B cell (primary cell): ENCODE measurements at regions not wholly inside any gene's neighbourhood (a gene's known extent, or its start where the extent isn't known, plus 50 kb on each side); places are given as distances from the start of the nearest gene placed in this dataset.

ENCODE experiments used
- ATAC-seq: fragments of 200-7000 bp; cut with Tn5 transposase; one replicate; pipeline ENCODE4 v1.10.0; 2021; ENCODE audit warnings: low read depth, mild to moderate bottlenecking, moderate number of reproducible peaks, moderate library complexity
- CTCF ChIA-PET: fragments of 350-600 bp; sonication (Branson Sonifier 250); formaldehyde crosslinking; loops from one replicate; lab custom pipeline; 2021; ENCODE audit warnings: antibody characterized with exemption, inconsistent platforms; lab: Charles Lee
- POLR2A ChIA-PET: fragments of 350-600 bp; sonication (Branson Sonifier 250); formaldehyde crosslinking; loops from one replicate; lab custom pipeline; 2021; ENCODE audit warnings: antibody characterized with exemption; lab: Charles Lee
- DNase-seq: peaks from one replicate; pipeline ENCODE4 v3.0.0; 2013
- H2AFZ ChIP-seq: 2 replicates; pipeline ENCODE4 v1.6.1; 2012; ENCODE audit warnings: mild to moderate bottlenecking, low read depth, low read length; ENCODE audit not compliant: insufficient read depth, poor library complexity, severe bottlenecking
- H3K27ac ChIP-seq, 2 donors: 1 replicate in 1 of 2; 2 replicates in 1 of 2; pipeline ENCODE4 v1.5.1; 2012 to 2013; ENCODE audit warnings: low read length in 2 of 2, mild to moderate bottlenecking in 2 of 2, moderate library complexity in 1 of 2
- H3K27me3 ChIP-seq, 4 experiments: fragments of 200-600 bp in 1 of 4; sonication (generic) in 1 of 4; replicated peaks in 1 of 4; 1 replicate in 2 of 4; 2 replicates in 2 of 4; pipeline versions ENCODE4 v1.6.1 to v1.7.0; 2013 to 2016; ENCODE audit warnings: low read length in 3 of 4, mild to moderate bottlenecking in 2 of 4, mixed read lengths in 1 of 4, moderate library complexity in 1 of 4; ENCODE audit not compliant: insufficient read depth in 4 of 4, control insufficient read depth in 3 of 4; ENCODE audit errors: control extremely low read depth in 1 of 4
- H3K36me3 ChIP-seq, 2 experiments: replicated peaks in 1 of 2; 1 replicate in 1 of 2; 2 replicates in 1 of 2; pipeline versions ENCODE4 v1.6.1 to v1.7.1; 2013; ENCODE audit warnings: low read length in 1 of 2; ENCODE audit not compliant: insufficient read depth in 2 of 2, control insufficient read depth in 1 of 2; ENCODE audit errors: control extremely low read depth in 1 of 2, extremely low read depth in 1 of 2
- H3K4me1 ChIP-seq, 2 donors: fragments of 200-600 bp in 1 of 2; sonication (generic) in 1 of 2; 1 replicate in 1 of 2; 2 replicates in 1 of 2; pipeline versions ENCODE4 v1.5.1 to v1.6.1; 2013 to 2017; ENCODE audit warnings: low read length in 2 of 2; ENCODE audit not compliant: control insufficient read depth in 2 of 2, insufficient read depth in 2 of 2
- H3K4me2 ChIP-seq: replicated peaks from 2 replicates; pipeline ENCODE3; 2012; ENCODE audit warnings: mild to moderate bottlenecking, low read depth, low read length; ENCODE audit not compliant: poor library complexity, severe bottlenecking
- H3K4me3 ChIP-seq, 5 experiments: fragments of 200-600 bp in 1 of 5; sonication (generic) in 1 of 5; 1 replicate in 3 of 5; 2 replicates in 2 of 5; pipeline versions ENCODE4 v1.5.1 to v1.7.0; 2011 to 2016; ENCODE audit warnings: low read length in 4 of 5, mild to moderate bottlenecking in 4 of 5, low read depth in 2 of 5, control low read depth in 1 of 5, moderate library complexity in 1 of 5; ENCODE audit not compliant: insufficient read depth in 1 of 5; ENCODE audit errors: control extremely low read depth in 1 of 5, extremely low read depth in 1 of 5
- H3K79me2 ChIP-seq: fragments of 200-600 bp; sonication (generic); one replicate; pipeline ENCODE4 v1.6.0; 2016; ENCODE audit warnings: low read length; ENCODE audit not compliant: control insufficient read depth, insufficient read depth
- H3K9ac ChIP-seq: fragments of 200-600 bp; sonication (generic); 2 replicates; pipeline ENCODE4 v1.6.1; 2017; ENCODE audit warnings: mild to moderate bottlenecking, low read length, moderate library complexity
- H3K9me3 ChIP-seq, 3 donors: one replicate each; pipeline versions ENCODE4 v1.6.1 to v1.7.1; 2013; ENCODE audit warnings: low read length in 2 of 3; ENCODE audit not compliant: control insufficient read depth in 2 of 3, insufficient read depth in 1 of 3; ENCODE audit errors: control extremely low read depth in 1 of 3
- H4K20me1 ChIP-seq: 2 replicates; pipeline ENCODE4 v1.6.0; 2012; ENCODE audit warnings: mild to moderate bottlenecking, low read length; ENCODE audit not compliant: insufficient read depth, control insufficient read depth, poor library complexity, severe bottlenecking
- H3K27ac Mint-ChIP-seq: one replicate; pipeline ENCODE4 v1.8.0; 2021; ENCODE audit warnings: mixed read lengths
- H3K27me3 Mint-ChIP-seq: one replicate; pipeline ENCODE4 v1.8.0; 2021; ENCODE audit warnings: mixed read lengths
- H3K4me1 Mint-ChIP-seq: one replicate; pipeline ENCODE4 v1.8.0; 2021; ENCODE audit warnings: mixed read lengths
- H3K4me3 Mint-ChIP-seq: one replicate; pipeline ENCODE4 v1.8.0; 2021; ENCODE audit warnings: mixed read lengths
- H3K9me3 Mint-ChIP-seq: one replicate; pipeline ENCODE4 v1.8.0; 2022; ENCODE audit warnings: mixed read lengths; ENCODE audit not compliant: insufficient read depth
- EZH2 ChIP-seq: IDR thresholded peaks from 2 replicates; pipeline ENCODE4 v1.6.1; 2012; ENCODE audit warnings: borderline replicate concordance, low read depth, mild to moderate bottlenecking, moderate library complexity, low read length; ENCODE audit not compliant: insufficient read depth, poor library complexity, severe bottlenecking
- WGBS: methylation state at CpG from one replicate; pipeline ENCODE4 v1.1.5; 2013; ENCODE audit warnings: missing lambda C conversion rate; ENCODE audit not compliant: insufficient coverage; 5-methylcytosine and 5-hydroxymethylcytosine counted together
- intact Hi-C: fragments of 100-400 bp; cut with micrococcal nuclease; formaldehyde crosslinking; loops from one replicate; pipeline ENCODE4 v1.10.0; 2022
- TF ChIP-seq, protein P1 (sequence below): fragments of 200-600 bp; IDR thresholded peaks from one replicate; pipeline ENCODE4 v1.8.0; 2022; ENCODE audit warnings: antibody characterized with exemption, mild to moderate bottlenecking

DNA sequence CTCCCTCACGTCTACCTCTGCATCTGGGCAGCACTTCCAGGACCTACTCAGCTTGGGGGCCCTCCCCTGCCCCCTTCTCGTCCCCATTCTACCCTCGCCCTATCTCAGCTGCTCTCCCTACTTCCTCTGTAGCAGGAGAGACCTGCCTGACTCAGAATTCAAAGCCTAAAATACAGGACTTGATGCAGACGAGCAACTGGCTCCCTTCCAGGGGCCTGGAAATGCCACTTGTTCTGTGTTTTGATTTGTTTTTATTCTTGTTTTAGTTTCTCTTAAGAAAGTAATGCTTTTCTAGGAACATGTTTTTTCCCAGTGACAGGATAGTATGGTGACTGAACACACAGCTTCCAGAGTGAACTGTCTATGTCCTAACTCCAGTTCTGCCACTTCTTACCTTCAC is 320.4 kb upstream of the CDH4 start:
- CTCF ChIA-PET = no interaction called here
- no peak overlapping the region for H3K4me3 Mint-ChIP-seq
- H3K27me3 ChIP-seq = no peaks in the 10 kb centered on the region

DNA sequence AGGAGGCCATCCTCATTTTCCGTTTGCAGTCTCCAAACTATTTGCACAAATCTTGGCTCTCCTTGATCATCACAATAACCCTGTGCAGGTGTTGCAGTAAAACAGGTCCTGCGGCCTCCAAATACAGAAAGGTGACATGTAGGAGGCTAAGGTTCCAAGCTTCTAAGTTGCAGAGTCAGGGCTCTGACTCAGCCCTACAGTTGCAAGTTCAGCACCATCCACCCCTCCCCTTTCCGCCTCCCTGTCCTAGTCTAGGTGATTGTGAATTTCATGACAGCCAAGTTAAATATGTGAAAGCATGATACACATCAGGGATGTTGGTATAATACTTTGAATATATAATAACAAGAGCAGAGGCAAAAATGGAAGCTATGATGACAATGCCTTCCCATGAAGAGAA is 317.3 kb upstream of the CDH4 start:
- H2AFZ ChIP-seq = no peak overlapping the region
- 60% methylated on average over 1 of the region's 3 CpGs for WGBS
- H3K4me1 ChIP-seq = no peaks in the 10 kb centered on the region
- H3K36me3 ChIP-seq = no peaks in the 10 kb centered on the region
- H3K27me3 ChIP-seq = no peaks in the 10 kb centered on the region
- no peak overlapping the region for H3K9ac ChIP-seq
- no peaks in the 10 kb centered on the region for H4K20me1 ChIP-seq
- Mint-ChIP-seq H3K4me3 (no peak overlapping the region), H3K27ac (no peak overlapping the region), H3K9me3 (no peaks in the 10 kb centered on the region), H3K4me1 (no peaks in the 10 kb centered on the region), H3K27me3 (no peaks in the 10 kb centered on the region)
- no peaks in the 10 kb centered on the region for H3K79me2 ChIP-seq
- no peak for TF ChIP-seq EZH2
- TF ChIP-seq, protein P1, sequence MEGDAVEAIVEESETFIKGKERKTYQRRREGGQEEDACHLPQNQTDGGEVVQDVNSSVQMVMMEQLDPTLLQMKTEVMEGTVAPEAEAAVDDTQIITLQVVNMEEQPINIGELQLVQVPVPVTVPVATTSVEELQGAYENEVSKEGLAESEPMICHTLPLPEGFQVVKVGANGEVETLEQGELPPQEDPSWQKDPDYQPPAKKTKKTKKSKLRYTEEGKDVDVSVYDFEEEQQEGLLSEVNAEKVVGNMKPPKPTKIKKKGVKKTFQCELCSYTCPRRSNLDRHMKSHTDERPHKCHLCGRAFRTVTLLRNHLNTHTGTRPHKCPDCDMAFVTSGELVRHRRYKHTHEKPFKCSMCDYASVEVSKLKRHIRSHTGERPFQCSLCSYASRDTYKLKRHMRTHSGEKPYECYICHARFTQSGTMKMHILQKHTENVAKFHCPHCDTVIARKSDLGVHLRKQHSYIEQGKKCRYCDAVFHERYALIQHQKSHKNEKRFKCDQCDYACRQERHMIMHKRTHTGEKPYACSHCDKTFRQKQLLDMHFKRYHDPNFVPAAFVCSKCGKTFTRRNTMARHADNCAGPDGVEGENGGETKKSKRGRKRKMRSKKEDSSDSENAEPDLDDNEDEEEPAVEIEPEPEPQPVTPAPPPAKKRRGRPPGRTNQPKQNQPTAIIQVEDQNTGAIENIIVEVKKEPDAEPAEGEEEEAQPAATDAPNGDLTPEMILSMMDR = no peak
- ChIA-PET CTCF (no interaction called here), POLR2A (no interaction called here)
- intact Hi-C loops = no loop called here
- H3K27ac ChIP-seq = no peak overlapping the region
- no peak overlapping the region for H3K4me2 ChIP-seq
- ATAC-seq (no peak), DNase-seq (no peak)
- H3K4me3 ChIP-seq = no peak overlapping the region
- peaks cover 0 to 3% (median 0%) of the 10 kb centered on the region in 3 donors for H3K9me3 ChIP-seq

More for the DNA sequence above, 320.4 kb upstream of the CDH4 start:
- 31% methylated on average over 3 of the region's 4 CpGs for WGBS
- Mint-ChIP-seq H3K27ac (no peak overlapping the region), H3K9me3 (no peaks in the 10 kb centered on the region), H3K27me3 (no peaks in the 10 kb centered on the region), H3K4me1 (no peaks in the 10 kb centered on the region)
- no peak for ATAC-seq
- DNase-seq = no peak
- Histone ChIP-seq H3K27ac (no peak overlapping the region), H3K4me2 (no peak overlapping the region), H3K4me1 (no peaks in the 10 kb centered on the region), H3K9me3 (peaks cover 0 to 3% (median 0%) of the 10 kb centered on the region in 3 donors), H4K20me1 (no peaks in the 10 kb centered on the region), H3K4me3 (no peak overlapping the region), H3K36me3 (no peaks in the 10 kb centered on the region), H3K9ac (no peak overlapping the region), H3K79me2 (no peaks in the 10 kb centered on the region), H2AFZ (no peak overlapping the region)
- POLR2A ChIA-PET = no interaction called here
- intact Hi-C loops = no loop called here
- TF ChIP-seq, protein P1 = no peak
- TF ChIP-seq EZH2 = no peak
